NCI-H82 treated with DMSO at 0.1 percent for 48 hours (cell line): ENCODE measurements at regions not wholly inside any gene's neighbourhood (a gene's known extent, or its start where the extent isn't known, plus 50 kb on each side); places are given as distances from the start of the nearest gene placed in this dataset.

Source experiments
- DNase-seq: peaks from one replicate; lab custom pipeline; 2025; ENCODE audit not compliant: unreplicated experiment; lab: John Stamatoyannopoulos, UW

DNA sequence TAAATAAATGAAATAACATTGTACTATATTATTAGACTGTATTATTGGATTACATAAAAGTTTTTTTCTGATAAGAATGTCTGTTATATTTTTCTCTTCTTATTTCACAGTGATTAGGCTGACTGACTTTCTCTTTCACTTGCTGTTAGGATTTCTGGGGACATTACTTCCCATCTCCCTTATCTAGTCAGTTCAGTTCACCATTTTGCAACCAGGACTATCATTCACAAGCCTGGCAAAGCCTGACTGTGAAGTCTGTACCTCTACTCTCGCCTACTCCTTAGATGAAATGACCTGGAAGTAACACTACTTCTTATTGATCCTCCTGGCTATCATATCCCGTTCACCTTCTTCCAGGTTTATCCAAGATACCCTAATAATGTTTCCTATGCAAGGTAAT, 676.6 kb downstream of the USP25 start:
- DNase-seq: no peak

DNA sequence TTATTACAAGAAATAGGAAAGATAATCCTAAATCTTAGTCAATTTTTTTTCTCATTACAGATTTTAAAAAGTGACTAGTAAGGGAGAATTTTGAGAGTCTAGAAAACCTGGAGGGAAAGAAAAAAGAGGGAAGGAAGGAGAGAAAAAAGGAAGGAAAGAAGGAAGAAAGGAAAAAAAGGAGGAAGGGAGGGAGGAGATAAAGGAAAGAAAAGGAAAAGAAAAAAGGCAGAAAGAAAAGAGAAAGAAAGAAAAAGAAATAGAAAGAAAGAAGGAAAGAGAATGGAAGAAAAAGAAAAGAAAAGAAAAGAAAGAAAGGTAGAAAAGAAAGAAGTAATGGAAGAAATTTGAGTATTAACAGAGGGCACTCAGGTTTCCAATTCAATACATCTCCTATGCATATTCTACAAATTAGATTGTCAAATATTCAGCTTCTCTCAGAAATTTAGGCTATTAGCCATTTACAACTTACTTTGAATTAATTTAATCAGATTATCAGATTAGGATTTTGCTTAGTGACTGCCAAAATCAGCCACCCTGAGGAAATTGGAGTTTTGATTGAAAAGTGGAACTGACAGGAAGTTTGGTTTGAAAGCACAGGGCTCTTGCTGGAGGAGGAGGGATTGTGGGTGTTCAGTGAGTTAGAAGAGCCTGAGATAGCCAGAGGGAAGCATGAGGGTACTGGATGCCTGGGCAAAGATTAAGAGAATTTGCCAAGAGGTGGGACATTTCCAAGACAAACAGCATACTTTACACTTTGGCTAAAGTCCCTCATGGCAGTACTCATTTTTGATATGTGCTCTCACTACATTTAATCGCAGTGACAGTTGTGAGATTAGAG, 677.8 kb downstream of the USP25 start:
- DNase-seq: no peak

GRCh38 chr21:16408280-16408679, 678.5 kb downstream of the USP25 start:
- DNase-seq: no peak

DNA sequence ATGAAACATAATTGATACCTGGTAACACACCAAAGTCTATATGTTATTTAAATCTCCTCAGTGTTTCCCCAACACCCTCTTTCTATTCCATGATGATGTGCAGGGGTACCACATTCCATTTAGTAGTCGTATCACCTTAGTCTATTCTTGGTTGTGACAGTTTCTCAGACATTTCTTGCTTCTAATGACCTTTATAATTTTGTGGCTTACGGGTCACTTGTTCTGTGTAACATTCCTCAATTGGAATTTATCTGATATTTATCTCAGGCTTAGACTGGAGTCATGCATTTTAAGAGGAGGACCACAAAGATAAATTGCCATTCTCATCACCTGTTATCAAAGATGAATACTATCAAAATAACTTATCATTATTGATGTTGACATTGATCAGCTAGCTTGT, 679.6 kb downstream of the USP25 start:
- DNase-seq: no peak

DNA sequence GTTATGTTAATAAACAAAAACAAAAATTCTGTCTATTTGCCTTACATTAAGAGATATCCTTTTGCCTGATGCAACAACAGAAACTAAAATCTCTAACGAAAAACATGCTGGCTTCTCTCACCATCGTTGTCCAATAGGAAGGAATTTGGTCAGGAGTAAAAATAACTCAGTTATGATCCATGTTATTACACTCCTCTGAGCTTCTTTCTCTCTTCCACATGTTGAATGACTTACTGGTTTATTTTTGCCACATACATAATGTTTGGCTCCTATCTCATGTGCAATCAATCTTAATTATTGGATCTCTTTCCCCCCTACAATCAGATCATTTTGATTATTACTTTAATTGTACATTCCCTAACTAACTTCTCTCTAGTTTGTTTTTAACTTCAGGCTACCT, 688.4 kb downstream of the USP25 start:
- DNase-seq: no peak

DNA sequence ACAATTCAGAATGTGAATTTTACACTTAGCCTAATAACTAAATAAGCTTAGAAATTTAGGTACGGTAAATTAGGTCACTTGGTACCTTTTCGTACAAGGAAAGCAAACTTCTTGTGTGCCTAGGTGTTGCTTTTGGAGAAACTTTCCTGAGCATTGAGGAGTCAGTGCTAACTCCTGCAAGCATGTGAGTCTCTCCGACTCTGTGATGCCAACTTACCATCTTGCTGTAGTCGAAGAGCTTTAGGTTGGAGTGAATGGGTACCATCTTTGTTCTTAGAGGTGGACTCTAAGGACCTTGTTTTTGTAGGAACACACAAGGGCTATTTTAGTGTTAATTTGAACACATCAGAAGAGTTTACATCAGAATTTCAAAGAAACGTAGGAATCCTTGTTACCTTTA, 688.9 kb downstream of the USP25 start:
- DNase-seq: no peak

DNA sequence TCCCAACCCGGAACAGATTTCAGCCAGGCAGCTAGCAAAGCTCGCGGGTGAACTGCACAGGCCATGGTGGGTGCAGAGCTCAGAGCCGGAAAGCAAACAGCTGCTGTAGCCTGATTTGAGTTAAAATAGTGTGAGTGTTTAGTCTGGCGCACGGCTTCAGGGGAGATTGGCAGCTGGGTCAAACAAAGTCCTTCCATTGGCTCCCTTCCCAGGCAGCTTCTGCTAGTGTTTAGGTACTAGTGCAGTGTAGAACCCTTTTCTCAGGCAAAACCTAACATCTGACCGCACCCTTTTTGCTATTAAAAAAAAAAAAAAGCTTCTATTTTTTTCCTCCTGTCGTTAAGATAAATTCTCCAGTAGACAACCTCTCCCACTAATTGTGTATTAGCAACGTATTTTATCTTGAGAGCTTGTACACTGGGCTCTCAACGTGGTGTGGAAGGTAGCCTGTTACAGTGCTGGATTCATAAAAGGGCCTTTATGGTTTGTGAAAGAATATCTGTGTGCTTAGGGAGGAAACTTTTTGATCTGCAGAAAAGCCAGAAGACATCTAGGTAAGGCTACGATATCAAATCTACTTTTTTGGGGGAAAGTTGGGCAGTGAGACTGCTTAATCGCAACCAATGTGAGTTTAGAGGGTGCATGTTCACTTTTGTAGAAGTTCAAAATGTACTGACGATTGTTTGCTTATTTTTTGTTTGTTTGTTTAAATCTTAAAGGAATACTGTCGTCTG, 689.6 kb downstream of the USP25 start:
- DNase-seq: peak; percentile 84

DNA sequence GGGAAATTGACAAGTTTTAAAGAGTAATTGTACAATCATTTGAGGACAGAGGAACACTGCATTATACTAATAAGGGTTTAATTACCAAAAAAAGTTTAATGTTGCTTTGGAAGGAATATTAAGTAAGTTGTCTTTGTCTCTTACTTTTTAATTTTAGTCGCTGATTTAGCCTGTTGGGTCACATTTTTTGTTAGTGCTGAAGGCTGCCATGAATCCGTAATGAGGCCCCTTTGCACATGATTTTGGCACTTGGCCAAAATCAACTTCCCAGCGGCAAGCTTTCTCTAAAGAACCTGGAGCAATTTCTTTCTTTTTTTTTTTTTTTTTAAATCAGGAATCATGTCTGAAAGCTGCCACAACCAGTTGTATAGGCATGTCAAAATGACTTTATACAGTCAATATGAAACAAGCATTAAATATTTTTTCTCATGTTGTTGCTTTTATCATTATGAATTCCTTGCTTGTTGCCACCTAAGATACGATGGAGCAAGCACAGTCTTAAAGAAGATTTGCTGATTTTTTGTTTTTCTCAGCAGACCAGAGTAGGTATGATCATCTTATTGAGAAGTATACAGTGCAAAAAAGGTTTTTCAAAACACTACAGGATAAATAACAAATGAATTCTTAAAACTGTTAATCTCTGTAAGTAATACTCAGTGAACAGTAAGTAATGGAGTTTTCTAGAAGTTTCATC, 690.4 kb downstream of the USP25 start:
- peak; percentile 36 for DNase-seq

GRCh38 chr21:16421007-16421406, 691.2 kb downstream of the USP25 start:
- no peak for DNase-seq

GRCh38 chr21:16421965-16422364, 692.2 kb downstream of the USP25 start:
- DNase-seq: no peak

- DNase-seq: no peak
Measured at GRCh38 chr21:16422702-16423101, 692.9 kb downstream of the USP25 start.

- DNase-seq: no peak
Measured at GRCh38 chr21:16423921-16424320, 694.1 kb downstream of the USP25 start.

- DNase-seq: no peak
Measured at GRCh38 chr21:16424331-16424751, 694.6 kb downstream of the USP25 start.

GRCh38 chr21:16425376-16425775, 695.6 kb downstream of the USP25 start:
- no peak for DNase-seq

DNA sequence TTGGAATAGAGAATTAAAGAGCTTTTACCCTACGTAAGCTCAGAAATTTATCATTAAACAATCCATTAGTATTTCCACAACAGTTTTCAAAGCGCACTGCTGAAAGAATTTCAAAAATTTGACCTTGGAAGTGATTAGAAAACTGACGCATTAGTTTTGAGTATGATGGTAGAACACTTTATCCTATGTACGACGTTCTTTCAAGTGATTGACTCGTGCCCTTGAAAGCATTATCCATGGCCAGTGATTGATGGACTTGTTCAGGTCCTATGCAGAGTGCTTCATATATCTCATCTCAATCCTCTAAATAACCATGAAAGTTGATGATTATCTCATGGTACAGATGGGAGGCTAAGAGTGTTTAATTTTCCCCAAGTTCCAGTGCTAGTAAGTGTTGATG, 697.2 kb downstream of the USP25 start:
- DNase-seq: no peak

DNA sequence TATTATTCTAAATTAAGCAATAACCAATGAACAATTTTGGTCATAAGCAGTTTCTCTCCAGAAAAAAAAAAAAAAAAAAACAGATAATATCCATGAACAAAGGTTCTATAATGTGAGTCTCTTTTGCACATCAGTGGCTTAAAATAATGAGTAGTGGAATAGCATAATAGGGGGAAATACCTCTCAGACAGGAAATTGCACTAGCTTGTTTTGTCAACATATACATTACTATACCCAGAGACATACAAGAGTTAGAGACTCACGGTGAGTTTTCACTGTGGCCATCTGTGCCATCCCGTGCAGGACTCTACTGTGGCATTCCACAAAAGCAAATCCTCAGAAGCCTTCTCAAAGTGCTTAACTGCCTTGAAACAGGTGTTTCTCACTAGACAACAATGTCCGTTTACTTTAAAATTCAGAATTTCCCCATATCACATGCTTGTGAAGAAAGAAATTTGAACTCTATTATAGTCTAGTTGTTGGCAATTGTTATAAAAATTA, 697.9 kb downstream of the USP25 start:
- no peak for DNase-seq

DNA sequence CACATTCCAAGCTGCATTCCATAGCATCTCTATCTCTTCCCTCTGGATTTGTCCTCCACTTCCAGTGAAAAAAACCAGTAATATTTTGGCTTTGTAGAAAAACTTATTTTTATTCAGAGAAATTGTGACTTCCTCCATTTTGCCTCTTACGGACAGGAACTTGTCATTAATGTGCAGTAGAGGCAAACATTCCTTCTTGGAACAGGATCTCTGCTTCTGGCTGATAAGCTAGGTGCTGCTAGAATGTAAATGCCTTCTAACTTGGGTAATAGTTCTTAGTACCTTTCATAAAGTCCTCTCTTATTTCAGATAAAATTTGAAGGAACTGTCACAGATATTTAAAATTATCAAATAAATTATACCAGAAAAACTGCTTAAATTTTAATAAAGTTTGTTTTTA, 707.8 kb downstream of the USP25 start:
- DNase-seq: no peak

- DNase-seq: no peak
Measured at GRCh38 chr21:16438761-16439160, 709.0 kb downstream of the USP25 start.

DNA sequence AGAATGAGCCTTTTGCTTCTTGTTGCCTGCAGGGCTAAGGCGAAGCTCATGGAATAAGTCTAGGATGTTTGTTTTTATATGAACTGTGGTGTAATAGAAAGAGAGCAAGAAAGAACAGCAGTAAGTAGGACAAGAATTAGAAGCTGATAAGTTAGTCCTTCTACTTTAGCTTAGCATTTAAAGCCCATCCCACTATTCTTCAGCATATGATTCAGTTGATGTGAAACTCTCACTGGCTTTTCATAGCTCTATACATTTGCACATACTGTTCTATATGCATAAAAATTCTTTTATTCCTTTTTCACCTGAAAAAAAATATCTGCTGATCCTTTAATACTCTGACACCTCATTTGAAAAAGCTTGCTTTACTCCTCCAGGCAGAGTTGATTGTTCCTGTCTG, 712.0 kb downstream of the USP25 start:
- DNase-seq: no peak

GRCh38 chr21:16454399-16454798, 724.6 kb downstream of the USP25 start:
- no peak for DNase-seq

- DNase-seq: no peak
Measured at GRCh38 chr21:16455526-16455925, 725.7 kb downstream of the USP25 start.

GRCh38 chr21:16455978-16456377, 726.2 kb downstream of the USP25 start:
- DNase-seq: no peak
